ENCODE measurements at regions not wholly inside any gene's neighbourhood (a gene's known extent, or its start where the extent isn't known, plus 50 kb on each side); places are given as distances from the start of the nearest gene placed in this dataset.

- Mint-ChIP-seq H3K9me3 (ENCODE audit: low read depth) (no peaks in the 10 kb centered on the region), H3K4me3 (ENCODE audit: low read depth) (no peak overlapping the region), H3K36me3 (ENCODE audit: insufficient read depth) (no peaks in the 10 kb centered on the region), H3K4me1 (ENCODE audit: low read depth) (peaks cover 9% of the 10 kb centered on the region), H3K27me3 (no peaks in the 10 kb centered on the region), H3K27ac (no peak overlapping the region)
- no peak for TF ChIP-seq CTCF (IDR thresholded peaks at IDR 0.05; ENCODE audit: unreplicated experiment)
- DNase-seq (ENCODE audit: low spot score, unreplicated experiment) = no peak
These were observed 237.4 kb downstream of the CENPF start for GRCh38 chr1:214840356-214840755.

GRCh38 chr1:214842856-214843255 lies 239.7 kb upstream of the KCNK2 start:
- H3K27me3 Mint-ChIP-seq = no peaks in the 10 kb centered on the region
- no peak overlapping the region for H3K27ac Mint-ChIP-seq
- DNase-seq (ENCODE audit: low spot score, unreplicated experiment) = no peak
- no peak for TF ChIP-seq CTCF (IDR thresholded peaks at IDR 0.05; ENCODE audit: unreplicated experiment)
- no peaks in the 10 kb centered on the region for H3K9me3 Mint-ChIP-seq (ENCODE audit: low read depth)
- no peaks in the 10 kb centered on the region for H3K36me3 Mint-ChIP-seq (ENCODE audit: insufficient read depth)
- no peak overlapping the region for H3K4me3 Mint-ChIP-seq (ENCODE audit: low read depth)
- H3K4me1 Mint-ChIP-seq (ENCODE audit: low read depth) = peaks cover 9% of the 10 kb centered on the region

- Mint-ChIP-seq H3K4me1 (ENCODE audit: low read depth) (peaks cover 9% of the 10 kb centered on the region), H3K27ac (no peak overlapping the region), H3K9me3 (ENCODE audit: low read depth) (no peaks in the 10 kb centered on the region), H3K27me3 (no peaks in the 10 kb centered on the region), H3K36me3 (ENCODE audit: insufficient read depth) (no peaks in the 10 kb centered on the region), H3K4me3 (ENCODE audit: low read depth) (no peak overlapping the region)
- DNase-seq (ENCODE audit: low spot score, unreplicated experiment) = no peak
- no peak for TF ChIP-seq CTCF (IDR thresholded peaks at IDR 0.05; ENCODE audit: unreplicated experiment)
These were observed 239.3 kb upstream of the KCNK2 start for GRCh38 chr1:214843281-214843680.

- no peak overlapping the region for H3K4me3 Mint-ChIP-seq (ENCODE audit: low read depth)
- no peak for DNase-seq (ENCODE audit: low spot score, unreplicated experiment)
- TF ChIP-seq CTCF (IDR thresholded peaks at IDR 0.05; ENCODE audit: unreplicated experiment) = no peak
- no peaks in the 10 kb centered on the region for H3K27me3 Mint-ChIP-seq
- H3K36me3 Mint-ChIP-seq (ENCODE audit: insufficient read depth) = no peaks in the 10 kb centered on the region
- peaks cover 9% of the 10 kb centered on the region for H3K4me1 Mint-ChIP-seq (ENCODE audit: low read depth)
- no peaks in the 10 kb centered on the region for H3K9me3 Mint-ChIP-seq (ENCODE audit: low read depth)
- H3K27ac Mint-ChIP-seq = no peak overlapping the region
These were observed 238.2 kb upstream of the KCNK2 start for GRCh38 chr1:214844319-214844718.

GRCh38 chr1:214846276-214846675 lies 236.3 kb upstream of the KCNK2 start:
- no peak for DNase-seq (ENCODE audit: low spot score, unreplicated experiment)
- Mint-ChIP-seq H3K27me3 (peaks cover 2% of the 10 kb centered on the region), H3K4me3 (ENCODE audit: low read depth) (no peak overlapping the region), H3K4me1 (ENCODE audit: low read depth) (peaks cover 1% of the 10 kb centered on the region), H3K36me3 (ENCODE audit: insufficient read depth) (no peaks in the 10 kb centered on the region), H3K27ac (no peak overlapping the region), H3K9me3 (ENCODE audit: low read depth) (peaks cover 4% of the 10 kb centered on the region)
- TF ChIP-seq CTCF (IDR thresholded peaks at IDR 0.05; ENCODE audit: unreplicated experiment) = no peak

Measured in progenitor cell of endocrine pancreas (in vitro differentiated cells).